Trophoblast cell (in vitro differentiated cells and primary cell): ENCODE measurements at regions not wholly inside any gene's neighbourhood (a gene's known extent, or its start where the extent isn't known, plus 50 kb on each side); places are given as distances from the start of the nearest gene placed in this dataset.

Experiments used
- DNase-seq, 2 donors: peaks; one replicate each; pipeline ENCODE4 v3.0.0-alpha.2; 2016
- H2AFZ ChIP-seq: 2 replicates; pipeline ENCODE4 v1.6.1; 2013; ENCODE audit warnings: low read length, moderate library complexity, mild to moderate bottlenecking; ENCODE audit not compliant: insufficient read depth, poor library complexity
- H2AK5ac ChIP-seq: 2 replicates; pipeline ENCODE4 v1.6.1; 2013; ENCODE audit warnings: mild to moderate bottlenecking, low read length
- H2BK120ac ChIP-seq: 2 replicates; pipeline ENCODE4 v1.6.1; 2013; ENCODE audit warnings: low read length, mild to moderate bottlenecking, moderate library complexity; ENCODE audit not compliant: insufficient read depth, poor library complexity
- H2BK12ac ChIP-seq: 2 replicates; pipeline ENCODE4 v1.6.1; 2013; ENCODE audit warnings: mild to moderate bottlenecking, low read length, moderate library complexity
- H2BK5ac ChIP-seq: 2 replicates; pipeline ENCODE4 v1.6.1; 2013; ENCODE audit warnings: low read length, low read depth, moderate library complexity, mild to moderate bottlenecking; ENCODE audit not compliant: poor library complexity
- H3K14ac ChIP-seq: 2 replicates; pipeline ENCODE4 v1.6.1; 2013; ENCODE audit warnings: mild to moderate bottlenecking, low read length
- H3K18ac ChIP-seq: 2 replicates; pipeline ENCODE4 v1.6.1; 2013; ENCODE audit warnings: mild to moderate bottlenecking, low read length
- H3K23ac ChIP-seq: 2 replicates; pipeline ENCODE4 v1.6.1; 2013; ENCODE audit warnings: low read length
- H3K27ac ChIP-seq: 2 replicates; pipeline ENCODE4 v1.5.1; 2013; ENCODE audit warnings: low read depth, mild to moderate bottlenecking, inconsistent platforms, low read length, moderate library complexity
- H3K27me3 ChIP-seq: 2 replicates; pipeline ENCODE4 v1.6.1; 2013; ENCODE audit warnings: inconsistent platforms, mild to moderate bottlenecking, low read length, moderate library complexity; ENCODE audit not compliant: insufficient read depth
- H3K36me3 ChIP-seq, 2 experiments: 1 replicate in 1 of 2; 2 replicates in 1 of 2; pipeline ENCODE4 v1.6.1; 2013; ENCODE audit warnings: low read length in 2 of 2, mild to moderate bottlenecking in 2 of 2, moderate library complexity in 1 of 2; ENCODE audit not compliant: insufficient read depth in 2 of 2, control insufficient read depth in 1 of 2
- H3K4ac ChIP-seq: 2 replicates; pipeline ENCODE4 v1.6.1; 2013; ENCODE audit warnings: low read depth, mild to moderate bottlenecking, low read length, moderate library complexity
- H3K4me1 ChIP-seq, 2 experiments: 1 replicate in 1 of 2; 2 replicates in 1 of 2; pipeline ENCODE4 v1.6.1; 2013; ENCODE audit warnings: low read length in 2 of 2, mild to moderate bottlenecking in 2 of 2, moderate library complexity in 1 of 2; ENCODE audit not compliant: insufficient read depth in 2 of 2, control insufficient read depth in 1 of 2
- H3K4me2 ChIP-seq: 2 replicates; pipeline ENCODE4 v1.6.1; 2013; ENCODE audit warnings: inconsistent platforms, mild to moderate bottlenecking, low read length, moderate library complexity
- H3K4me3 ChIP-seq: 2 replicates; pipeline ENCODE4 v1.5.1; 2013; ENCODE audit warnings: mild to moderate bottlenecking, low read depth, low read length, inconsistent platforms
- H3K79me1 ChIP-seq: one replicate; pipeline ENCODE4 v1.6.1; 2013; ENCODE audit warnings: low read length
- H3K79me2 ChIP-seq: 2 replicates; pipeline ENCODE4 v1.6.1; 2013; ENCODE audit warnings: low read length, mild to moderate bottlenecking; ENCODE audit not compliant: control insufficient read depth, insufficient read depth, poor library complexity
- H3K9ac ChIP-seq: 2 replicates; pipeline ENCODE4 v1.6.1; 2013; ENCODE audit warnings: mild to moderate bottlenecking, low read length
- H3K9me3 ChIP-seq: 2 replicates; pipeline ENCODE4 v1.6.1; 2013; ENCODE audit warnings: low read depth, mild to moderate bottlenecking, control low read depth, inconsistent platforms, low read length; ENCODE audit not compliant: insufficient read depth
- H4K12ac ChIP-seq: 2 replicates; pipeline ENCODE4 v1.6.1; 2013; ENCODE audit warnings: low read depth, mild to moderate bottlenecking, low read length, moderate library complexity
- H4K8ac ChIP-seq: 2 replicates; pipeline ENCODE4 v1.6.1; 2013; ENCODE audit warnings: low read depth, mild to moderate bottlenecking, low read length, moderate library complexity
- H4K91ac ChIP-seq: one replicate; pipeline ENCODE4 v1.6.1; 2013; ENCODE audit warnings: low read depth, mild to moderate bottlenecking, low read length, moderate library complexity
- WGBS: extraction: QIAGEN DNeasy Blood & Tissue Kit; methylation state at CpG from one replicate; pipeline ENCODE4 v1.1.7; 2013; ENCODE audit warnings: missing lambda C conversion rate; ENCODE audit not compliant: insufficient read length, insufficient coverage; ENCODE audit errors: extremely low coverage; 5-methylcytosine and 5-hydroxymethylcytosine counted together

GRCh38 chr4:30950737-30951136 is 230.6 kb downstream of the PCDH7 start:
- Histone ChIP-seq H4K8ac (no peak overlapping the region), H3K4ac (no peak overlapping the region), H3K27me3 (no peaks in the 10 kb centered on the region), H3K14ac (no peak overlapping the region), H3K4me2 (no peak overlapping the region), H3K79me1 (peaks cover under 1% of the 10 kb centered on the region), H3K4me3 (no peak overlapping the region), H2BK120ac (no peak overlapping the region), H2BK12ac (no peak overlapping the region), H4K12ac (no peak overlapping the region), H3K27ac (no peak overlapping the region), H3K9me3 (no peaks in the 10 kb centered on the region), H2BK5ac (no peak overlapping the region), H2AFZ (no peak overlapping the region), H3K18ac (no peak overlapping the region), H2AK5ac (no peak overlapping the region), H3K79me2 (no peaks in the 10 kb centered on the region), H3K9ac (no peak overlapping the region), H3K23ac (no peak overlapping the region), H3K4me1 (no peaks in the 10 kb centered on the region), H4K91ac (no peak overlapping the region), H3K36me3 (no peaks in the 10 kb centered on the region)
- no CpG with 5 or more reads among the region's 3 CpGs for WGBS
- peak; percentile 1 to 9 for DNase-seq

GRCh38 chr4:30952526-30953219 is 232.5 kb downstream of the PCDH7 start:
- H3K9me3 ChIP-seq: no peaks in the 10 kb centered on the region
- no peak overlapping the region for H3K14ac ChIP-seq
- no peak overlapping the region for H3K23ac ChIP-seq
- WGBS: no CpG with 5 or more reads among the region's 4 CpGs
- no peak overlapping the region for H3K9ac ChIP-seq
- H3K4ac ChIP-seq: no peak overlapping the region
- no peaks in the 10 kb centered on the region for H3K27me3 ChIP-seq
- no peak overlapping the region for H4K8ac ChIP-seq
- H3K4me2 ChIP-seq: no peak overlapping the region
- no peak overlapping the region for H3K27ac ChIP-seq
- no peak overlapping the region for H4K91ac ChIP-seq
- no peak for DNase-seq
- no peak overlapping the region for H2AK5ac ChIP-seq
- H3K4me3 ChIP-seq: no peak overlapping the region
- H3K4me1 ChIP-seq: no peaks in the 10 kb centered on the region
- no peak overlapping the region for H2BK120ac ChIP-seq
- no peak overlapping the region for H4K12ac ChIP-seq
- H2BK5ac ChIP-seq: no peak overlapping the region
- H3K18ac ChIP-seq: no peak overlapping the region
- no peak overlapping the region for H2AFZ ChIP-seq
- no peaks in the 10 kb centered on the region for H3K79me1 ChIP-seq
- no peak overlapping the region for H2BK12ac ChIP-seq
- no peaks in the 10 kb centered on the region for H3K36me3 ChIP-seq
- no peaks in the 10 kb centered on the region for H3K79me2 ChIP-seq

- no peak overlapping the region for H3K4ac ChIP-seq
- DNase-seq: no peak
- H3K14ac ChIP-seq: no peak overlapping the region
- no peaks in the 10 kb centered on the region for H3K79me1 ChIP-seq
- no peaks in the 10 kb centered on the region for H3K27me3 ChIP-seq
- no peak overlapping the region for H3K4me2 ChIP-seq
- no peak overlapping the region for H4K91ac ChIP-seq
- no peak overlapping the region for H3K23ac ChIP-seq
- H3K9ac ChIP-seq: no peak overlapping the region
- H3K36me3 ChIP-seq: no peaks in the 10 kb centered on the region
- H2BK12ac ChIP-seq: no peak overlapping the region
- no peak overlapping the region for H2AFZ ChIP-seq
- no peak overlapping the region for H2BK120ac ChIP-seq
- WGBS: no CpG with 5 or more reads among the region's 1 CpG
- no peak overlapping the region for H4K12ac ChIP-seq
- no peak overlapping the region for H2AK5ac ChIP-seq
- H3K27ac ChIP-seq: no peak overlapping the region
- H3K4me1 ChIP-seq: no peaks in the 10 kb centered on the region
- H3K79me2 ChIP-seq: no peaks in the 10 kb centered on the region
- no peak overlapping the region for H3K18ac ChIP-seq
- H2BK5ac ChIP-seq: no peak overlapping the region
- H3K9me3 ChIP-seq: no peaks in the 10 kb centered on the region
- H4K8ac ChIP-seq: no peak overlapping the region
- no peak overlapping the region for H3K4me3 ChIP-seq
Observed at GRCh38 chr4:30953799-30954198, 233.6 kb downstream of the PCDH7 start.

GRCh38 chr4:30956916-30957315 is 236.7 kb downstream of the PCDH7 start:
- H3K4me3 ChIP-seq: no peak overlapping the region
- H2AFZ ChIP-seq: no peak overlapping the region
- no peak overlapping the region for H2BK5ac ChIP-seq
- H2AK5ac ChIP-seq: no peak overlapping the region
- no peaks in the 10 kb centered on the region for H3K36me3 ChIP-seq
- no peak overlapping the region for H3K23ac ChIP-seq
- no peak overlapping the region for H3K9ac ChIP-seq
- no peak overlapping the region for H3K4me2 ChIP-seq
- no peaks in the 10 kb centered on the region for H3K4me1 ChIP-seq
- H3K27me3 ChIP-seq: no peaks in the 10 kb centered on the region
- no peak overlapping the region for H2BK120ac ChIP-seq
- no peak overlapping the region for H4K12ac ChIP-seq
- H3K79me1 ChIP-seq: no peaks in the 10 kb centered on the region
- H3K14ac ChIP-seq: no peak overlapping the region
- no peaks in the 10 kb centered on the region for H3K79me2 ChIP-seq
- H4K8ac ChIP-seq: no peak overlapping the region
- no CpG with 5 or more reads among the region's 6 CpGs for WGBS
- no peak overlapping the region for H2BK12ac ChIP-seq
- DNase-seq: no peak
- H3K27ac ChIP-seq: no peak overlapping the region
- H3K4ac ChIP-seq: no peak overlapping the region
- no peak overlapping the region for H4K91ac ChIP-seq
- no peak overlapping the region for H3K18ac ChIP-seq
- no peaks in the 10 kb centered on the region for H3K9me3 ChIP-seq
